ENCODE measurements at regions not wholly inside any gene's neighbourhood (a gene's known extent, or its start where the extent isn't known, plus 50 kb on each side); places are given as distances from the start of the nearest gene placed in this dataset.
A peak's percentile ranks its signal among the peaks of the same experiment; 100 is the strongest.

- no peak for DNase-seq (ENCODE audit: low spot score)
- no peak for TF ChIP-seq CTCF (IDR thresholded peaks at IDR 0.05; ENCODE audit: poor library complexity, severe bottlenecking)
- ATAC-seq (ENCODE audit: low read depth): no peak
- H3K4me1 ChIP-seq (ENCODE audit: insufficient read depth, poor library complexity, severe bottlenecking): no peaks in the 10 kb centered on the region
- H3K9me3 ChIP-seq (ENCODE audit: severe bottlenecking): no peaks in the 10 kb centered on the region
- no peak overlapping the region for H3K4me3 ChIP-seq (ENCODE audit: severe bottlenecking)
- H3K27ac ChIP-seq (ENCODE audit: poor library complexity, severe bottlenecking): no peak overlapping the region
- no peaks in the 10 kb centered on the region for H3K36me3 ChIP-seq (ENCODE audit: low read depth)
- no peaks in the 10 kb centered on the region for H3K27me3 ChIP-seq (ENCODE audit: insufficient read depth, poor library complexity, severe bottlenecking)
These were observed 258.0 kb downstream of the MTX2 start for GRCh38 chr2:176526995-176527901.

- no peak for TF ChIP-seq CTCF (IDR thresholded peaks at IDR 0.05; ENCODE audit: poor library complexity, severe bottlenecking)
- Histone ChIP-seq H3K36me3 (ENCODE audit: low read depth) (no peaks in the 10 kb centered on the region), H3K9me3 (ENCODE audit: severe bottlenecking) (no peaks in the 10 kb centered on the region), H3K4me1 (ENCODE audit: insufficient read depth, poor library complexity, severe bottlenecking) (peaks cover 19% of the 10 kb centered on the region), H3K4me3 (ENCODE audit: severe bottlenecking) (no peak overlapping the region), H3K27me3 (ENCODE audit: insufficient read depth, poor library complexity, severe bottlenecking) (no peaks in the 10 kb centered on the region), H3K27ac (ENCODE audit: poor library complexity, severe bottlenecking) (no peak overlapping the region)
- ATAC-seq (ENCODE audit: low read depth) (no peak), DNase-seq (ENCODE audit: low spot score) (no peak)
These were observed 262.4 kb downstream of the MTX2 start for GRCh38 chr2:176531608-176532007.

GRCh38 chr2:176533505-176534193 lies 264.4 kb downstream of the MTX2 start:
- Histone ChIP-seq H3K4me3 (ENCODE audit: severe bottlenecking) (no peak overlapping the region), H3K27ac (ENCODE audit: poor library complexity, severe bottlenecking) (no peak overlapping the region), H3K36me3 (ENCODE audit: low read depth) (no peaks in the 10 kb centered on the region), H3K27me3 (ENCODE audit: insufficient read depth, poor library complexity, severe bottlenecking) (no peaks in the 10 kb centered on the region), H3K9me3 (ENCODE audit: severe bottlenecking) (no peaks in the 10 kb centered on the region), H3K4me1 (ENCODE audit: insufficient read depth, poor library complexity, severe bottlenecking) (peaks cover 31% of the 10 kb centered on the region)
- no peak for DNase-seq (ENCODE audit: low spot score)
- no peak for ATAC-seq (ENCODE audit: low read depth)
- no peak for TF ChIP-seq CTCF (IDR thresholded peaks at IDR 0.05; ENCODE audit: poor library complexity, severe bottlenecking)

DNA sequence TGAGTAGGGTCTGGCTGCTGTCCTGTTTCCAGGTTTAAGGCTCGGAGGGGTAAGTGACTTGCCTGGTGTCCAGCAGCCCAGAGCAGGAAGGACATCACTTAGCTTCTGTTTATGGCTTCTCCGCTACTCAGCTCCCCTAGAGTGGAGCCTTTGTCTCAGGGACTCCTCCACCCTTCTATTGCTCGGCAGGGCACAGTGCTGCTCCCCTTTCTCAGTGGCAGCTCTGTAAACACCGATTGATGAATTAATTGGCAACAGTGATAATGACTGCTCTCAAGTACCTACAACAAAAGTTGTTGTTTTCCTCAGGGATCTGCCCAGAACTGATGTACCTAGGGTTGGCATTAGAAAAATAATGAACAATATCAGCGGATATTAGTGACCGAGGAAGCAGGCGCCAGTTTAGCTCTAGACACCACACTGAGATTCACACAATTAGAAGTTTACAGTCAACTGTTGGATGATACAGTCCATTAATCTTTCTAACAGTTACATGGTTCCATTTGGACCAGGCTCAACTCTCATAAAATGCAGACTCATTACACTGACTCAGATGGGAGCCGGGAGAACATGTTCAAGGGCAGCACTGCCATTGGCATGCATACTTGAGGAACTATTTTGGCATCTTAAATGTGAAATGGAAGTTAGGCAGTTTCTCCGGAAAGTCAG lies 265.7 kb downstream of the MTX2 start:
- TF ChIP-seq CTCF (IDR thresholded peaks at IDR 0.05; ENCODE audit: poor library complexity, severe bottlenecking): no peak

More for the DNA sequence above, 265.7 kb downstream of the MTX2 start:
- Histone ChIP-seq H3K9me3 (ENCODE audit: severe bottlenecking) (no peaks in the 10 kb centered on the region), H3K27me3 (ENCODE audit: insufficient read depth, poor library complexity, severe bottlenecking) (no peaks in the 10 kb centered on the region), H3K4me3 (ENCODE audit: severe bottlenecking) (no peak overlapping the region), H3K4me1 (ENCODE audit: insufficient read depth, poor library complexity, severe bottlenecking) (peaks cover 31% of the 10 kb centered on the region), H3K36me3 (ENCODE audit: low read depth) (no peaks in the 10 kb centered on the region), H3K27ac (ENCODE audit: poor library complexity, severe bottlenecking) (peak overlapping the region; percentile 69)
- DNase-seq (ENCODE audit: low spot score) (no peak), ATAC-seq (ENCODE audit: low read depth) (peak; percentile 63)

Data from RWPE2 (cell line).